PC-9 (cell line): ENCODE measurements at regions not wholly inside any gene's neighbourhood (a gene's known extent, or its start where the extent isn't known, plus 50 kb on each side); places are given as distances from the start of the nearest gene placed in this dataset.

ENCODE experiments used
- CTCF ChIP-seq: fragments of 200-600 bp; sonication (generic); conservative IDR thresholded peaks from 2 replicates; pipeline ENCODE4 v1.6.1; 2017; ENCODE audit warnings: mixed run types, antibody characterized with exemption, mild to moderate bottlenecking, moderate library complexity
- EZH2 ChIP-seq: fragments of 200-600 bp; sonication (generic); IDR thresholded peaks from 2 replicates; pipeline ENCODE4 v1.8.0; 2017; ENCODE audit warnings: antibody characterized with exemption, low read depth

GRCh38 chr1:69425871-69426270 is 141.9 kb upstream of the LRRC7 start:
- no peak for TF ChIP-seq CTCF
- TF ChIP-seq EZH2: no peak
